NCI-H2107 (cell line): ENCODE measurements at regions not wholly inside any gene's neighbourhood (a gene's known extent, or its start where the extent isn't known, plus 50 kb on each side); places are given as distances from the start of the nearest gene placed in this dataset.
"Not testable (repeated sequence)": the region's sequence is repeated elsewhere in the genome, so short reads cannot be mapped to it uniquely, and the experiment has no call there.

Experiments used
- DNase-seq: peaks from one replicate; lab custom pipeline; 2025; lab: John Stamatoyannopoulos, UW

- DNase-seq: no peak
Measured at GRCh38 chr1:78715181-78715661, 65.6 kb downstream of the IFI44 start.

DNA sequence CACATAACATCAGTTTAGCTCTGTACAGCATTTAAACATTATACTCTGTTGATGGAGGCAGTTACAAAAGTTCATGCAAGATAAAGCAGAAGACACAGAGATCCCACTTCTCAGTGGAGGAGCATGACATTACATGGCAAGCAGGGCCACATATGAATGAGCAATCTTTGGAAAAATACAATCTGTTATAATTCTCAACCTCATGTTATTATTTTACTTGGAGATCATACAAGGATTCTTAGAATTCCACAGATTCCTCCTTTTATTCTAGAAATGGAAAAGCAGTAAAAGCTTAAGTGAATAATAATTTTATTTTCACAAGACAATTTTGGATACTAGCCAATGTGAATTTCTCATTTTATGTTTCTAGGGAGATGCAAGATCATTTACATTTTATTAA lies 66.6 kb downstream of the IFI44 start:
- no peak for DNase-seq

DNA sequence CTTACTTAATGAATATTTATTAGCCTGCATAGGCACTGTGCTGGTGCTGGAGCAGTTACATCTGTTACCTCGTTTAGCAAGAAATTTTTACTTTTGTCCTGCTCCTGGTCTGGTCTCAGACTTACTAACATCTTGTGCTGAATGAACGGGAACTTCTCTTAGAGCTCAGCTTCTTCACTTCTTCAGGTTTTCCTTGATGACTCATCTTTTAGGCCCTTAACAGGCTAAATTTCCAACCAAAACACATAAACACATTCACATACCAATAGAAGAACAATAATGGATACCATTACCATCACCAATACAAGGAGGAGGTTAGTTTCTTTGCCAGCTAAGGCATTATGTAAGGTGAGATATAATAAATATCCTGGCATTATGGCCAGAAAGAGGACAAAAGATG lies 68.9 kb downstream of the IFI44 start:
- no peak for DNase-seq

DNA sequence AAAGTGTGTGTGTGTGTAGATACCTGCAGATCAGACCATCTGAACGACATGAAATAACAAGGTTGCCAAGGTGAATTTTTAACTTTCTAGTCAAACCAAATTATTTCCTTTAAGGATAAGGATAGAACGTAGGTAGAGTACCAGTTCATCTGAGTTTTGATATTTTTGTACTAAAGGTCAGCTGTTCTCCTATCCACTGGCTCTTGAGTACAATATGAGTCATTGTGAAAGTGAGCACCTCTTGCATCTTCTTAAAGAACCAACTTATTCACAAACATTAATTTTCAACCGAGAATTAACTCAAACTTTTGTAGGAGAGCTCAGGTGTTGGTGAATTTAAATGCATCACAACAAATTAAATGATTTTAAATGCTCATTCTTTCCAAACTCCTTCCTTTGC lies 71.5 kb downstream of the IFI44 start:
- DNase-seq: no peak

DNA sequence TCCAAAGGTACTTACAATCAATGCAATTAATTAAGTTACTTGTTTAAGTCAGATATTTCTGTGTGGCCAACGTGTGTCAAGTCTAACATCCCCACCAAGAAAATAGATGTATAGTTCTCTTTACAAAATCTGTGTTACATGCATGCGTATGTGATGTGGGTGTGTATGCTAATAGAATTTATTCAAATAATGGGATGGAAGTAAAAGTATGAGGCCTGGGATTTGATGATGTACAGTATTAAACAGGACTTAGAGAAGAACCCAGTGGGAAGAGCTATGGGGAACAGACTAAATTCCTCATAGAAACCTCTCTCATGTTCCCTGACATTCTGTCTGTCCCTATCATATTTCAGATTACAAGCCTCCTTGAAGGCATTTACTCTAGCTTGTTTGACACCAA lies 72.5 kb downstream of the IFI44 start:
- DNase-seq: no peak

DNA sequence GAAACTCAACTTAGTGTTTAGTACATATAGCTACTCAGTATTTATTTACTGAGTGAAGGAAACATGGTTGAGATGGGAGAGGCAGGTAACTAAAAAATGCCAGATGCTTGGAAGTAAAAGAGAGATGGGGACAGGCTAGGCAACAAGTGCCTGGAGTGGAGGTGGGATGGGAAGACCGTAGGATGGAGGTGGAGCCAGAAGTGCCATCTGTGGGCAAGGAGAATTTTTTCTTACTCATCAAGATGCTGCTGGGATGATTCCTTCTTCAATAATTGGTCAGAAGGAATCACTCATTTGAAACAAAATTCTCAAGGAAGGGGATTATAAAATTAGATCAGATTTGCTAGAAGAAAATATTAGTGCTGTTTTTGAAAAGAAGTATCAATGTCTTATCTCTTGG lies 72.9 kb downstream of the IFI44 start:
- DNase-seq: no peak

DNA sequence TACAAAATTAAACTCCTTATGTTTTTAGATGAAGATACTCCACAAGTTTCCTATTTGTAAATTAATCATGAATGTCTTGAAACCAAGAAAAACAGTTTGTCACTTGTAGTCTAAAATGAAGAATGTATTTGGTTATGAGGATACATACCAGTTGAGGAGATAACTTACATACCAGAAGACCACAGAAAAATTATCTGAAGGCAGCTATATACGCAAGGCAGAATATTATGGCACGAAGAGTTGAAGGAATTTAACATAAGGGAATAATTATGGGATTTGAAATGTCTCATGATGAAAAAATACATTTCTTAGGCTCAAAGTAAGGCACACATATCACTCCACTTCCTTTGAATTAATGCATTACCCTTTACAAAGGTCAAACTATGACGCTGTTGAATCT lies 73.3 kb downstream of the IFI44 start:
- no peak for DNase-seq

DNA sequence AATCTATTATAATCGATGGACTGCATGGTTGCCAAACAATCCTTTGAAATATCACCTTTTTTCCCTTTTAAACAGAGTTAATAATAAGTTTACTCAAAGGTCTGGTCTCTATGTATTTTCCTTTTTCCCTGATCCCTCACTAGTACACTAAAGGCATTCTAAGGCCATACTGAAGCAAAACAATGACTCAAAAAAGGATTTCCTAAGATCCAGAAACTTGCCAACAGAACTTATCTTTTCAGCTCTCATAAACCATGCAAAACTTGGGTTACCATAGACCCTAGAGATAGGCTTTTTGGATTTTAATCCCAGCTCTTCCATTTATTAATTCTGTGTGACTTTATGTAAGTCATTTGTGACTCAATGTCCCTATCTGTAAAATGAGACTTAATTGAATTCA lies 77.1 kb downstream of the IFI44 start:
- no peak for DNase-seq

GRCh38 chr1:78728359-78728758 lies 78.7 kb downstream of the IFI44 start:
- no peak for DNase-seq

DNA sequence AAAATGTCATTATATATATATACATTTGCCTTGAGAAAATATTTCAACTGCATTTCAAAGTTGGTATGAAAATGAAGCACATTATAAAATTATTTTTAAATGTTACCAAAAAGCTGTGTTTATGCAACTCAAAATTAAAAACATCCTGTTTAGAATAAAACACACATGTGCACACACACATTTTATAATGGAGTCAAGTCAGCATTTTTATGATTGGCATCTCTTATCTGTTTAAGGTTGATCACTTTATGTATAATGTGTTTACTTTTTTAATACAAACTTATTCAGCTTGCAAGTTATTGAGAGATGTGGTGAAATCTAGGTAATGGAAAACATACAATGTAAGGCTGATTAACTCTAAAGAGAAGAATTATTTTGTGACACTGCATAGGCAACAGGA lies 80.4 kb downstream of the IFI44 start:
- DNase-seq: no peak

DNA sequence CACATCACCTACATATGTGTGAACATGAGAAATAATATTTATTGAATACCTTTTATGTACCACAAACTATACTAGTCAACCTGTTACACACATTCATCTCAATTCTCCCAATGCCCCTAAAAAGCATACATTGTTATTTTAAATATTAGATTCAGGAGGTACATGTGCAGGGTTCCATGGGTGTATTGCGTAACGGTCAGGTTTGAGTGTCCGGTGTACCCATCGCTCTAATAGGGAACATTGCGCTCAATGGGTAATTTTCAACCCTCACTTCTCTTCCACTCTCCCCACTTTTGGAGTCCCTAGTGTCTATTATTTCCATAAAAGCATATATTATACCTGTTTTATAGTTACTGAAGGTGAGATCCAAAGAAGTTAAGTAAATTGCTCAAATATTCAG lies 82.0 kb downstream of the IFI44 start:
- DNase-seq: no peak

GRCh38 chr1:78737241-78737640 lies 87.6 kb downstream of the IFI44 start:
- no peak for DNase-seq

- no peak for DNase-seq
Measured at GRCh38 chr1:78743626-78744025, 94.0 kb downstream of the IFI44 start.

GRCh38 chr1:78745111-78745510 lies 95.5 kb downstream of the IFI44 start:
- DNase-seq: no peak

DNA sequence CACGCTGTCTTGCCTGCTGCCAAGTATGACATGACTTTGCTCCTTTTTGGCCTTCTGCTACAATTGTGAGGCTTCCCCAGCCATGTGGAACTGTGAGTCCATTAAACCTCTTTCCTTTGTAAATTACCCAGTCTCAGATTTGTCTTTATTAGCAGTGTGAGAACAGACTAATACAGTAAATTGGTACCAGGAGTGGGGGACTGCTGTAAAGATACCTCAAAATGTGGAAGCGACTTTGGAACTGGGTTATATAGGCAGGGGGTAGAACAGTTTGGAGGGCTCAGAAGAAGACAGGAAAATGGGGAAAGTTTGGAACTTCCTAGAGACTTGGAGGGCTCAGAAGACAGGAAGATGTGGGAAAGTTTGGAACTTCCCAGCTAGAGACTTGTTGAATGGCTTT lies 104.0 kb downstream of the IFI44 start:
- not testable (repeated sequence) for DNase-seq

DNA sequence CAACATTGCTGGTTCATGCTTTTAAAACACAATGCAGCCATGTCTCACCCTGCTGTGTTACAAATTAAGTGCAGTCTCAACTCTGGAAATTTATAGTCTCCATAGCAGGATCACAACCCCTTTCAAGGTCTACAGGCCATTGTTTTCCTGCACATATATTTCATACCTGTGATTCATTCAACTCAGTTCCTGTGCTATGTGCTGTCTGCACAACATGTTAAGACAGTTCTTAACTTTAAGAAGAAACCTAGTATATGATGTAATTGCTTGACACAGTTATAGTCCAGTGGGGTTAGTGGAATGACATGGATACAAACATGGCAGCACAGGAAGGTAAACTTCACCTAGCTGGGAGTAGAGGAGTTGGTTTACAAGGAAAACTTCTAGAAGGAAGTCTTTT lies 106.4 kb downstream of the IFI44 start:
- DNase-seq: no peak

DNA sequence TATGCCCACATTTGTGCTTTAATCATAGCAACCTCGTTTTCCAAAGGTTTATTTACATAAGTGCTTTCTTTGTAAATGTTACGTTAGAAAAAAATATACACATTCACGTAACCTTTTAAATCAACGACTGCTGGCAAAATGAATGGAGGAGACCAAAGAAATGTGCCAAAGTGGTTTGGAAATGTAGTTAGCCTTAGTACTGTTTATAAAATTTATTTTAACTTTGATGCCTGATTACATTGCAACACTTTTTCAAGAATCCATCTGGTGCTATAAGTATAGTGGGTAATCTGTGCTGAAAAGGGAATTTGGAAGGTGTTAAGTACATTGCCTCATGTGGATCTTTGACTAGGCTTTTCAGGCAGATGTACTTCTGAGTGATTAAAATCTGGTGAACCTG lies 108.9 kb downstream of the IFI44 start:
- DNase-seq: no peak

DNA sequence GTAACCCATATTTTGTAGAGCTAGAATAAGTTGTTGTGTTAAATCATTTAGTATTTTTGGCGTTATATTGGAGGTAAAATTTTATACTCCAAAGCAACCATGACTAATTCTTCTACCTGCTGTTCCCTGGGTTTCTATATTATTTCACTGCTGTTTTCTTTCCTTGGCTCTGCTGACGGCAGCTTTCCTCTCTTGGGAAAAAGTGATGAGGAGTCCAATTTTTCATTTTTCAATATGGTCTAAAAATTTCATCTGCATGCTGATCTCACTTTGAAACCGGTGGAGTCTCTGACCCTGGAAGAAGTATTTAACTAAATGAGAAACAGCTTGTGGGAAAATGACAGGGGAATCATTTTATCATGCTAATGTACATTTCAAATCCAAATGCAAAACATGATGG lies 110.2 kb downstream of the IFI44 start:
- DNase-seq: no peak

DNA sequence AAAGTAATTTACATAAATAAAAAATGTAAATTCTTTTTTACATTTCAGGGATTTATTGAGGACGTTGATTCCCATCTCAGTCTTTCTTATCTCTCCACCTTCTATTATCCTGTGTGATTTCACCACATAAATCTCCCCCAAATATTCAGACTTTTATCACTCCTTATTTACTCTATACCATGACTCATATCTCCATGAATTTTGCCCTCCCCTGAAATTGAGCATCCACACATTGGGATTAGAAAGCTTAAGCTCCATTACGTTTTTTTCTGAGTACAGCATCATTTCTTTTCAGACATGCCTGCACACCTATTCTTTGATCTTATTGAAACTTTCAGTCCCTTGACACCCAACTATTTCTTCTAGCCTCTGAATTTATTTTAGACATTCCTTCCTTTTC lies 111.2 kb downstream of the IFI44 start:
- DNase-seq: no peak

DNA sequence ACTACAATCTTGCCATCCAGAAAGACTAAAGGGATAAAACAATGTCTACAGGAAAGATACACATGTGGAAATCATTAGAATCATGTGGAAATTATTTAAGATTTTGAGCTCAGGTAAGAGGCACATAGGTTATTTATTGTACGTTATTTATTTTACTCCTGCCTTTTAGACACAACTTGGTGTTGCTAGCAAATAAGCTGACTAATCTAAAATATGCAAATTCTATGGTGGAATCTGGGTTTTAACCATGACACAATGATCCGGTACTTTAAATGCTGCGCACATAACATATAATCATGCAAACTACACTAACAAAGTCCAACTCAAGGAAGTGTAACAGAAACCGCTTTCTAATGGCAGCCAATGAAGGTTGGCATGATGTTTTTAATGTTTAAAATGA lies 112.5 kb downstream of the IFI44 start:
- no peak for DNase-seq

GRCh38 chr1:78765489-78765888 lies 115.9 kb downstream of the IFI44 start:
- DNase-seq: no peak

- DNase-seq: no peak
Measured at GRCh38 chr1:78779831-78780230, 130.2 kb downstream of the IFI44 start.

DNA sequence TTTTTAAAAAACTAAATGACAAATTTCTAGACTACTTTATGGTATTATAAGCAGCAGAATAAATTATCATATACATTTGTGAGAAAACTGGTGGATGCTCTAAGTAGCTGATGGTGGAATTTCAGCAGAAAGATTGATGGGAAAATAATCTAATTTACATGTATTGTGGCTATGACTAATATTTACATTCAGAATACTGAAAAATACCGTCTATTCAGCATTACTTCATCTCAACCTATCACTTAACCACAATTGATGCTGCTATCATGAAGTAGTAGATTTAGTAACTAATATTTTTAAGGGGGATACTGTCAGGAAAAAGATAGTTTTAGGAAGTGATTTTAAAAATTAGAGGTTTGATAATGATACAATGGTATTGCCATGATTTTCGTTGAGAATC lies 137.9 kb downstream of the IFI44 start:
- no peak for DNase-seq

DNA sequence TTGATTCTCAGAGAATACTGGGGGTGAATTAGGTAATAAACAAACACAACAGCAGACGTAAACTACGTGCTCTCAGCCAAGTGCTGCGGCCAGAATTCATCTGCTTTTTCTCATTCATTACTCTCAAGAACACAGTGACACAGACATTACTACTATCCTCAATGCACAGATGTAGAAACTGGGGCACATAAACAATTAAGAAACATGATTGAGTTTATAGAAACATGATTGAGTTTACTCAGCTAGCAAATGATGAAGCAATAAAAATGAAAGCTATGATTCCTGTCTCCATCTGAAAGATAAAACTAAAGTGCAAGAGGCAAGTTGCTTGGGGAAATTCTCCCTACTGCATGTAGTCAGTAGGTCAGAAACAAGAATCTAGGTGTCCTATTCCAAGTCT lies 140.5 kb downstream of the IFI44 start:
- no peak for DNase-seq

GRCh38 chr1:78792756-78793155 lies 143.1 kb downstream of the IFI44 start:
- no peak for DNase-seq
